ENCODE measurements at regions not wholly inside any gene's neighbourhood (a gene's known extent, or its start where the extent isn't known, plus 50 kb on each side); places are given as distances from the start of the nearest gene placed in this dataset.
A peak's percentile ranks its signal among the peaks of the same experiment; 100 is the strongest.

DNA sequence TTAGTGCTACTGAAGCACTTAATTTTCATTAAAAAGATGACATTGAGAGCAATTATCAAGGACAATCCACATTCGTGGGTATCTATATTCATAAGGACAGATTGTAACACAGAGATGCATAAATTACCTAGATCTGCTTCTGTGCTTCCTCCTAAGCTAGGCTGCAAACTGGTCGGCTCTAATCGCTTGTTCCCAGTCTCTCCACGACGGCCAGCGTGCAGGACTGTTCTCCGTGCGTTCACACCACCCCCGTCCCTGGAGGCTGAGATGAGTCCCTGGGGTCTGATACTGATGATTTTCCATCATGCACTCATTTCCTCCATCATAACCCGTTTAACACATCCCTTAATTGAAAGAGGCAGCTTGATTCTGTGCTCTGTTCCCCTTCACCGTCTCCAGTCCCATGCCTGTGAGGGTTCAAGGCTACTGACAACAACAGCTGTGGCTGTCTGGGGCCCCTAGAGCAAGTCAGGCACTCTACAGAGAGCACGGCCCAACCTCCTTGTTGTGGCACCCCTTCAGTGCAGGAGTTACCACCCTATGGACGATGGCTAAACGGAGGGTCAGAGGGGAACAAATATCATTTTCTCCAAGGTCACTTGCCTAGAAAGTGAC lies 469.6 kb downstream of the NPHP4 start:
- no peak for DNase-seq (ENCODE audit: low spot score)

GRCh38 chr1:5519366-5520135 lies 472.7 kb downstream of the NPHP4 start:
- no peak for DNase-seq (ENCODE audit: low spot score)

DNA sequence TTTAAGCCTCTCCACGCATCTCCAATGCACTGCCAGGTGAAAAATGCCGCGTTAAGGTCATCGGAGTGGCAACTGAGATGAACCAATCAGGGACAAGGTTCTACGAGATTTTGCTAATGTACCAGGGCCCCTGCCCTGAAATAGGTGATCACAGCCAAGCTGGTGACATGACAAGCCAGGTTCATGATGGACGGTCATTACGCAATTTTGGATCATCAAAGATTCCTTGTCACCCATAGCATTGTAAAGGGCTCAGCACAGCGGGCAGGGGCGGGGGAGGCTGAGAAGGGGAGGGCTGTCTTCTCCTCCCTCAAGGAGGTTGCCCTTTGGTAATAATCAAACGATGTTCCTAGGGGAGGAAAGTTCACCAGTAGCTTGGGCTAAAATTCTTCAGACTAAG lies 475.5 kb downstream of the NPHP4 start:
- DNase-seq (ENCODE audit: low spot score): no peak

- DNase-seq (ENCODE audit: low spot score): no peak
Measured at GRCh38 chr1:5515501-5515900, 476.7 kb downstream of the NPHP4 start.

DNA sequence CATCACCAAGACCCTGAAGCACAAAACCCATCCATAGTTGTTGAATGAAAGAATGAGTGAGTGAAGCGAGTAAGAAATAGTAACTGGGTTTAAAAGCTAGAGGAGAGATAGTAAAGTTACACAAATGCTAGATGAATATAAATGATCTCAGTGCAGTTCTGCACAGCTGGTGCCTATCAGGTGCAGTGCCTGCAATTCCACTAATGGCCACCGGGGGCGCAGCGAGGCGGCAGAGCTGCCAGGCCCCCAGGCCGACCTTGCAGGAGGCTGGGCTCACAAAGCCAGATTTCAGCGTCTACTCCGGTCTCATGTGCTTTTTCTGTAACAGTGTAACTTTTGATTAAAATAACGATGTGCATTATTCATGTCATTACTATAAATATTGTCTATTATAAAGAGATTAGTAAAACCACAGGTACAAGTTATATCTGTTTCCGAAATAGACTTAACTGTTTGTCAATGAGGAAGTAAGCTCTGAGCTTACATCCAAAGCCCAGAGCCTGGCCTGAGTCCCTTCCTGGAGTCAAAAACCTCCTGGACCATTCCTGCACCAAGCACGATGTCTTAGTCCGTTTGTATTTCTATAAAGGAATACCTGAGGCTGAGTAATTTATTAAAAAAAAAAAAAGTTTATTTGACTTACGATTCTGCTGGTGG lies 477.6 kb downstream of the NPHP4 start:
- DNase-seq (ENCODE audit: low spot score): peak; percentile 49

GRCh38 chr1:5513846-5514526 lies 478.2 kb downstream of the NPHP4 start:
- peak; percentile 33 for DNase-seq (ENCODE audit: low spot score)

DNA sequence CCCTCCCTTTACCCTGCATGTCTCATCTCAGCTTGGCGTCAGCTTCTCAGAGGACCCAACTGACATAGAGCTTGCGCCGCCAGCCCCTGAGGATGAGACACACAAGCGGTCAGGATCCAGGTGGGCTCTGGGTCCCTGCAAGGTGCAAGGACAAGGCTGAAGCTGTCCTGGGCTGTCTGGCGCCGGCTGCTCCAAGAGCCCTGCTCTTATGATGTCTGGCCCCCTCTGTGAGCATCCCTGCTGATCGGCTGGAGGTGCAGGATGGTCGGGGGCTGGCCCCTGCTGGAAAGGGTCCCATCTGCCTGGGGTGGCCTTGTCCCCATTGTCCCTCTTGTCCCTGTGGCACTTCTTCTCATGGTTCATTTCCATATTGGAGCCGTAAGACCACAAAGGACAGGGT lies 479.0 kb downstream of the NPHP4 start:
- DNase-seq (ENCODE audit: low spot score): no peak

GRCh38 chr1:5511381-5512097 lies 480.7 kb downstream of the NPHP4 start:
- DNase-seq (ENCODE audit: low spot score): no peak

DNA sequence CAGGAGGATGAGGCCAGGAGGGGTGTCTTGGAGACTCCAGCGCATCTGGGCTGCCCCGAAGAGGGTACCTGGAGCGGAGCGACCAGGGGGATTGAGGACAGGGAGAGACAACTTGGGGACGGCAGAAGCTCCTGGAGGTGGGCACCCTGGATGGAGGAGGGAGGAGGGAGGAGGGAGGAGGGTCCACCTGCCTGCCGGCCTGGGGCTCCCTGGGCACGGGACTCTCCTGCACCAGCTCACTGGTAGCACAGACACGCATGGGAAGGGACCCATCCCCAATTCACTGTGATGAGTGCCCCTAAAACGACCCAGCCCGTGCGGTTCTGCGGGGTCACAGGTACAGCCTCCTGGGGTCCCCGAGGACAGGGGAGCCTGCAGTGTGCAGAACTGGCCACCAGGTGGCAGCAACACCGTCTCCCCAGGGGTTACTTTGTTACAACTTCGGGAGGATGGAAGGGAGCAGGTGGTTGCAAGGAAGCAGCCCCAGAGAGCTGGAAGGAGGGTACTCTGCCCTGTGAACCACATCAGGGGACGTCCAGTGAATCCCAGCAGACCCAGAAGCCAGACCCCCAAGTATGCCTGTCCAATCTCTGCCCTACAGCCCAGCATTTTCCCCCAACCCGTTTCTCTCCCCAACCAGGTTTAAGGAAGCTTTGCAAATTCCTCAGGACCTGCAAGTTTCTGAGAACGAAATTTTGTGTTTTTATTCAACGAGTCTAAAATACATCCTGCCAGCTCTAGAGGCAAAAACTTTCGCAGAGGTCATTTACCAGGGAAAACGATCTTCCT lies 482.4 kb downstream of the NPHP4 start:
- DNase-seq (ENCODE audit: low spot score): peak; percentile 26

DNA sequence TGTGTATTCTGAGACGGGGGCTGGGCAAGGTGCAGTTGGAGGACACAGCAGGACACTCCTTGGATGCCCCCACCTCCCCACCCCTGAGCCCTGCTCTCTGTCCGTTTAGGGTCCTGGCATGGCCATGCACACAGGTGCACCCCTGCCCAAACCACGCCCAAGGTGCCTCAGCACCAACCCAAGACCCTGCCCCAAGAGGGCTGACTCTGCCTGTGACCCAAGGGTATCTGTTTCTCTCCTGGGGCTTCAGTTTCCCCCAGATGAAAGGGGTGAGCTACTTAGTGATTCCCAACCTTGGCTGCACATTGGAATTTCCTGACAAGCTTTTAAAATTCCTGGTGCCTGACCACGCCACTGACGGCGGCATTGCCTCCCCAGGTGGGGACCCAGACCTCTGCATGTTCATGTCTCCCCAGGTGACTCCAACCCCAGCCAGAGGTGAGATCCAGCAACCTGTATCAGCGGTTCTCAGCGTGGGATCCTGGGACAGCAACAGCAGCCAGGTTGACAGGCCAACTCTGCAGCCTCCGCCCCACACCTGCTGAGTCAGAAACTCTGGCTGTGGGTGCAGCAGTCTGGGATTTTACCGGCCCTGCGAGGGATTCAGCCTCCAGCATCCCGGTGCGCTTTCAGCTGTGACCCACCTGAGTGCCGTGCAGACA lies 483.4 kb downstream of the NPHP4 start:
- DNase-seq (ENCODE audit: low spot score): peak; percentile 50

- DNase-seq (ENCODE audit: low spot score): no peak
Measured at GRCh38 chr1:5507340-5507739, 484.9 kb downstream of the NPHP4 start.

DNA sequence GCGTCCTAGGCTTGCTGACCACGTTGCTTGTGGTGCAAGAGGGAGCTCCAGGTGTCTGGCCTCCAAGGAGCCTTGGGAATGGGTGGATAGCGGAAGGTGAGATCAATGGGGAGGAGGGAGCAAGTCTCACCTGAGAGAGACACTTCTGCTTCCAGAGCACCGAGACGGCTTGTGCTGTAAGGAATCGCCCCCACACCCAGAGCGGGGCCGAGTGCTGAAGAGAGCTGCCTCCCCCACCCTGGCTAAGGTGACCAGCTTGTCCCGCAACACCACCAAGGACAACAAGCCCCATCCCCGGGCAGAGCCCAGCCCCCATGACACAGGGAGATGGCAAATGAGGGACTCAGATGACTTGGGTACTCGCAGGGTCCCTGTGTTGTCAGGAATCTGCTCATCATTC lies 485.6 kb downstream of the NPHP4 start:
- DNase-seq (ENCODE audit: low spot score): no peak

- no peak for DNase-seq (ENCODE audit: low spot score)
Measured at GRCh38 chr1:5505944-5506343, 486.3 kb downstream of the NPHP4 start.

DNA sequence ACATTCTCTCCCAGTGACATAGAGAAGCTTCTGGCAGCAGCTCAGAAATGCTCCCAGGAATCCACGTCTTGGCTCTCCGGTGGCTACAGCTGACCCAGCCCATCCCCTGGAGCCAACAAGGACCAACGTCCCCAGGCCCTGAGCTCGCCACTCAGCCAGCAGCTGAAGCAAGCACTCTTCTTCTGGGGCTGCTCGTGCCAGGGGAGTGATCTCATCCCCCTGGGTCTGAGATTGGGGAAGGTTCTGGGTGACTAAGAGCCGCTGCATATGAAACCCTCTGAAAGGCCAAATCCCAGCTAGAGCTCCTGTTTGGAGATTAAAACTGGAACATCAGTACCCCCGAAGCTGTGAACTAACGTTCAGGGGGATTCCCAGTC lies 487.9 kb downstream of the NPHP4 start:
- peak; percentile 11 for DNase-seq (ENCODE audit: low spot score)

DNA sequence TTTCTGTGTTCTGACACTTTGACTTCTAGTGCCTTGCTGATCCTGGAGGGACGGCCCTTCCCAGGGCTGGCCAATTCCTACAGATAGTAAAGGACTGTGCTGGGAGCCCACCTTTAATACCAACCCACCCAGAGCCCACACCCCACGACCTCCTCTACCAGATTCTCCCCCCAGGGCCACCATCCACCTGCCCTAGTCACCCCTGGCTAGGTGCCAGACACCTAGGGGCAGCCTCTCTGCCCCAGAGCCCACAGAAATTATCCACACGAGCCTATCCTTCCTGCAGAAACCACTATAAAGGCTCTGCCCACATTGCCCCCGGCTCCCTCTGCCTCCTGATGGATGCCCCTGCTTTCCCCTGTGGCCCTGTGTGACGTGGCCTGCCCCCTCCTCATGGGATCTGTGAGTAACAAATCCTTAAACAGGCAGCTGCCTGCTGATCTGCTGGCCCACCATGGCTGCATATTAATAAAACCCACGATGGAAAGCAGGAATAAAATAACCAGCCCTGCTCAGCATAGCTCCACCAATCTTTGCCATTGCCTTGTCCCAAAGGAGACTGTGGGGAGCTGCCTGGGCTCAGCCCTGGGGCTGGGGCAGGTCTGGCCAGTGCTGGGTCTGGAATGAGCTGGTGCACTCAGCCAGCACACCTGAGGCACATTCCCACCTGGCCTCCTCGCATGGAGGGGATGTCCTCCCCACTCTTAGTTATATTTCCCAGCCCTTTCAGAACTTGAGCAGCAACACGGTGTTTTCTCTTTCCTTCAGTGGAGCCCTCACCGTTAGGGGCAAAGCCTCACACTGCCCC lies 488.5 kb downstream of the NPHP4 start:
- no peak for DNase-seq (ENCODE audit: low spot score)

- no peak for DNase-seq (ENCODE audit: low spot score)
Measured at GRCh38 chr1:5502311-5503194, 489.7 kb downstream of the NPHP4 start.

DNA sequence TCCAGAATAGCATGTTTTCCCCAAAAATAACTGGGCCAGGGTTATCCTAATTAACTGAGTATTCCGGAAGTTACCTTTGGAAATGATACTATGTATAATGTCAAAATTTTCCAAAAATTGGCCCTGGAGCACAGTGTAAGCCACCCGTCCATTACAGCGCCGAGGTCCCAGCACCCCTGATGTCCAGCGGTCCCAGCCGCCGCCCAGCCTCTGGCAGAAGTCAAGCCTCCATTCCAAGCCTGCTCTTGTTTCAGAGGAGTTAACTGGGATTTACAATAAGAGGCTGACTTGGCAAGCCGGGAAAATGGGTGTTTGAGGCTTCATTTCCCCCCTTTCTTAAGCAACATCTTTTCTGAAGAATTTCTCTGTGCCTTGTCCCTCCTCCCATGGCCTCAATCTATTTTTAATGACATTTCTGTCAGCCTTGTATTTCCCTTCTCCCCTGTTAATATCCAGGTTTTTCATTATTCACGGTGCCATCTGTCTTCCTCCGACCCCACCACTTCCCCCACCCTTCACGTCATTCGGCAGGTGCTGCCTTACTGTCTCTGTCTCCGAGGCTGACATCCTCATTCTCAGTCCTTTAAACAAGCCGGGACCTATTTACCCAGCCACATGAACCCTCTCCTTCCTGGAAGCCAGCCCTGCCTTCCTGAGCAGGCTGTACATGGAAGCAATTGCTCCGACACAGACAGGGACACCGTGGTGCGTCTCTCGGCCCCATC lies 490.9 kb downstream of the NPHP4 start:
- DNase-seq (ENCODE audit: low spot score): no peak

- no peak for DNase-seq (ENCODE audit: low spot score)
Measured at GRCh38 chr1:5500541-5500940, 491.7 kb downstream of the NPHP4 start.
